Pancreas (tissue), 10 donors: ENCODE measurements at regions not wholly inside any gene's neighbourhood (a gene's known extent, or its start where the extent isn't known, plus 50 kb on each side); places are given as distances from the start of the nearest gene placed in this dataset.
"Not testable (repeated sequence)": the region's sequence is repeated elsewhere in the genome, so short reads cannot be mapped to it uniquely, and the experiment has no call there.

ENCODE experiments used
- ATAC-seq, 4 donors: fragments of 200-7000 bp; cut with Tn5 transposase; one replicate each; pipeline versions ENCODE4 v1.8.0 to v1.9.1; 2020; ENCODE audit warnings: mild to moderate bottlenecking in 4 of 4, moderate library complexity in 4 of 4
- DNase-seq, 6 donors: peaks; one replicate each; pipeline ENCODE4 v3.0.0-alpha.2; 2020
- FAIRE-seq: peaks from 2 replicates; lab custom pipeline; 2012; peaks lifted over from hg19 to GRCh38; lab: Jason Lieb, UNC
- H3K27ac ChIP-seq, 4 donors: fragments of 200-600 bp; sonication (generic); 1 replicate in 3 of 4; 2 replicates in 1 of 4; pipeline versions ENCODE4 v1.5.0 to v1.8.0; 2020
- H3K27me3 ChIP-seq, 4 donors: fragments of 200-600 bp; one replicate each; pipeline ENCODE4 v1.8.0; 2021
- H3K36me3 ChIP-seq, 3 donors: fragments of 200-600 bp; sonication (generic) in 1 of 3; one replicate each; pipeline versions ENCODE4 v1.5.0 to v1.8.0; 2020 to 2021
- H3K4me1 ChIP-seq, 3 donors: fragments of 200-600 bp; one replicate each; pipeline ENCODE4 v1.8.0; 2021
- H3K4me3 ChIP-seq, 4 donors: fragments of 200-600 bp; sonication (generic) in 2 of 4; one replicate each; pipeline versions ENCODE4 v1.5.0 to v1.8.0; 2020 to 2021
- H3K9me3 ChIP-seq, 4 donors: fragments of 200-600 bp; one replicate each; pipeline ENCODE4 v1.8.0; 2021
- WGBS, 2 donors: extraction: QIAGEN DNeasy Blood & Tissue Kit; methylation state at CpG; one replicate each; pipeline ENCODE4 v1.1.7; 2013; 5-methylcytosine and 5-hydroxymethylcytosine counted together
- intact Hi-C, 3 donors: fragments of 100-400 bp; cut with DNase I; formaldehyde crosslinking; loops; one replicate each; pipeline versions ENCODE4 v1.11.1 to v1.14.2; 2022
- TF ChIP-seq, protein P1 (sequence below), 4 donors: fragments of 200-600 bp; sonication (generic) in 3 of 4; IDR thresholded peaks; one replicate each; pipeline versions ENCODE4 v1.5.0 to v1.8.0; 2021; ENCODE audit warnings: antibody characterized with exemption in 4 of 4
- donor health status: healthy with polysubstance abuse.
- donor health status: DM: no; HTN: no; CAD: no; lungs with moderate emphysema.
- donor health status: DM: no; HTN: no; CAD: no.
- donor health status: control.
- donor health status: control.
- donor health status: Bipolar disorder and iron deficiency.
- donor health status: DM: yes; HTN: yes; CAD: no.
- donor health status: DM: no; HTN: no; CAD: no.
- donor health status: DM: no; HTN: no; CAD: no.
- donor health status: DM: yes; HTN: yes; CAD: no.

DNA sequence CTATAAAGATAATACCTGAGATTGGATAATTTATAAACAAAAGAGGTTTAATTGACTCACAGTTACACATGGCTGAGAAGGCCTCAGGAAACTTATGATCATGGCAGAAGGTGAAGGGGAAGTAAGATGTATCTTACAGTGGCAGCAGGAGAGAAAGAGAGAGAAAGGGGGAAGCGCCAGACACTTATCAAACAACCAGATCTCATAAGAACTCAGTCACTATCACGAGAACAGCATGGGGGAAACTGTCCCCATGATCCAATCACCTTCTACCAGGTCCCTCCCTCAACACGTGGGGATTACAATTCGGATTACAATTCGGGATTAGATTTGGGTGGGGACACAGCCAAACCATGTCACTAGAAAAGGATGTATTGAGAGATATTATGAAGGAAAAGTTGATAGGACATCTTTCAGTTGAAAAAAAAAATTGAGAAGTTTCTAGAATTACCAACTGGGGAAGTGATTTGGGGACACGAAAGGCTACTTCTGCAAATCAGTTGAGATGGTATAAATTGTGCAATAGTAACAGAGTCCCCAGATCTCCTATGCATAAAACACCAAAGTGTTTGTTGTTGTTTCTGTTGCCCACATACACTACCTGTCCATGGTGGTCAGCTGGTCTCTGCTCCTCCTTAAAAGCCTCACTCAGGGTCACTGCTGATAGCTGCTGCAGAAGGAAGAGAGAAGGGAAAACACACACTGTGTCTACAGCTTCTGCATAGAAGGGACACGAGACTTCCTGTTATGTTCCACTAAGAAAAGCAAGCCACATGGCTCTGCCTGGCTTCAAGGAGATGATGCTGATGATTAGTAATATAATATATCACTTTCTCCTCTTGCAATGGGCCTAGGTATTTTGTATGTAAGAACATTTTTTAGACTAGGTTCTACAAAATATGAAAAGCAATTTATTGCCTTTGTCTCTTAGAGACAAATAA, 465.5 kb downstream of the PDZRN4 start:
- intact Hi-C loops: no loop called here
- 56 to 59% methylated on average over 7 of the region's 7 CpGs for WGBS, 2 donors

DNA sequence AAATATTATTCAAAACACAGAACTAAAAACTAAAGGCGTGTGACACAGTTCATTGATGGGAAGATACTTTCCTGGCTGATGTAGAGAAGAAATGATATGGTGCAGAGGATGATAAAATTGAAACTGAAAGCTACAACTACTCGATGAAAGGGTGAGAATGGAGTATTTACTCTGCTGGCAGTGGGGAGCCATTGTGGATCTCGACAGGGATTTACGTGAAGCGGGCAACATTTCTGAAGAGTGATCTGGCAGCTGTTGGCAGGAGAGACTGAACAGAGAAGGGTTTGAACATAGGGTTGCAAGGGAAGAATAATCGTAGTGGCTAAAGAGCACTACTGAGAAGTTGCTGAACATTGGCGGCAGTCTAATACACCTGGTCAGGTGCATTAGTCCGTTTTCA, 464.9 kb downstream of the PDZRN4 start:
- intact Hi-C loops: no loop called here
- Histone ChIP-seq H3K27ac (no peak overlapping the region), H3K4me1 (no peaks in the 10 kb centered on the region), H3K4me3 (no peak overlapping the region), H3K36me3 (no peaks in the 10 kb centered on the region), H3K9me3 (no peaks in the 10 kb centered on the region), H3K27me3 (no peaks in the 10 kb centered on the region)
- 68 to 77% methylated on average over 8 of the region's 8 CpGs for WGBS, 2 donors
- TF ChIP-seq, protein P1, sequence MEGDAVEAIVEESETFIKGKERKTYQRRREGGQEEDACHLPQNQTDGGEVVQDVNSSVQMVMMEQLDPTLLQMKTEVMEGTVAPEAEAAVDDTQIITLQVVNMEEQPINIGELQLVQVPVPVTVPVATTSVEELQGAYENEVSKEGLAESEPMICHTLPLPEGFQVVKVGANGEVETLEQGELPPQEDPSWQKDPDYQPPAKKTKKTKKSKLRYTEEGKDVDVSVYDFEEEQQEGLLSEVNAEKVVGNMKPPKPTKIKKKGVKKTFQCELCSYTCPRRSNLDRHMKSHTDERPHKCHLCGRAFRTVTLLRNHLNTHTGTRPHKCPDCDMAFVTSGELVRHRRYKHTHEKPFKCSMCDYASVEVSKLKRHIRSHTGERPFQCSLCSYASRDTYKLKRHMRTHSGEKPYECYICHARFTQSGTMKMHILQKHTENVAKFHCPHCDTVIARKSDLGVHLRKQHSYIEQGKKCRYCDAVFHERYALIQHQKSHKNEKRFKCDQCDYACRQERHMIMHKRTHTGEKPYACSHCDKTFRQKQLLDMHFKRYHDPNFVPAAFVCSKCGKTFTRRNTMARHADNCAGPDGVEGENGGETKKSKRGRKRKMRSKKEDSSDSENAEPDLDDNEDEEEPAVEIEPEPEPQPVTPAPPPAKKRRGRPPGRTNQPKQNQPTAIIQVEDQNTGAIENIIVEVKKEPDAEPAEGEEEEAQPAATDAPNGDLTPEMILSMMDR (IDR thresholded peaks at IDR 0.05): no peak
- ATAC-seq: no peak
- no peak for DNase-seq
- no peak for FAIRE-seq

More for the DNA sequence above, 465.5 kb downstream of the PDZRN4 start:
- Histone ChIP-seq H3K4me3 (no peak overlapping the region), H3K36me3 (no peaks in the 10 kb centered on the region), H3K4me1 (no peaks in the 10 kb centered on the region), H3K27ac (no peak overlapping the region), H3K9me3 (no peaks in the 10 kb centered on the region), H3K27me3 (no peaks in the 10 kb centered on the region)
- no peak for DNase-seq
- TF ChIP-seq, protein P1 (IDR thresholded peaks at IDR 0.05): no peak
- FAIRE-seq: no peak
- no peak for ATAC-seq

DNA sequence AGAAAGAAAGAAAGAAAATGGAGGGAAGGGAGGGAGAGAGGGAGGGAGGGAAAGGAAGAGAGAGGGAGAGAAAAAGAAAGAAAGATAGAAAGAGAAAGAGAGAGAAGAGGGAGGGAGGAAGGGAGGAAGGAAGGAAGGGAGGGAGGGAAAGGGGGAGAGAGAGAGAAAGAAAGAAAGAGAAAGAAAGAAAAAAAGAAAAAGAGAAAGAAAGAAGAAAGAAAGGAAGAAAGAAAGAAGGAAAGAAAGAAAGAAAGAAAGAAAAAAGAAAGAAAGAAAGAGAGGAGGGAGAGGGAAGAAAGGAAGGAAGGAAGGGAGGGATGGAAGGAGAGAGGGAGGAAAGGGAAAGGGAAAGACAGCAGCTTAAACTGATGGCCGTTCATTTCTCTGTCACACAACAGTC, 457.5 kb downstream of the PDZRN4 start:
- H3K36me3 ChIP-seq: no peaks in the 10 kb centered on the region
- FAIRE-seq (no peak), ATAC-seq (no peak), DNase-seq (no peak)
- H3K27me3 ChIP-seq: no peaks in the 10 kb centered on the region
- WGBS, 2 donors: 68 to 69% methylated on average over 1 of the region's 1 CpG
- H3K9me3 ChIP-seq: no peaks in the 10 kb centered on the region
- no peaks in the 10 kb centered on the region for H3K4me1 ChIP-seq
- H3K27ac ChIP-seq: no peak overlapping the region
- no peak overlapping the region for H3K4me3 ChIP-seq
- TF ChIP-seq, protein P1 (IDR thresholded peaks at IDR 0.05): no peak
- intact Hi-C loops: no loop called here

DNA sequence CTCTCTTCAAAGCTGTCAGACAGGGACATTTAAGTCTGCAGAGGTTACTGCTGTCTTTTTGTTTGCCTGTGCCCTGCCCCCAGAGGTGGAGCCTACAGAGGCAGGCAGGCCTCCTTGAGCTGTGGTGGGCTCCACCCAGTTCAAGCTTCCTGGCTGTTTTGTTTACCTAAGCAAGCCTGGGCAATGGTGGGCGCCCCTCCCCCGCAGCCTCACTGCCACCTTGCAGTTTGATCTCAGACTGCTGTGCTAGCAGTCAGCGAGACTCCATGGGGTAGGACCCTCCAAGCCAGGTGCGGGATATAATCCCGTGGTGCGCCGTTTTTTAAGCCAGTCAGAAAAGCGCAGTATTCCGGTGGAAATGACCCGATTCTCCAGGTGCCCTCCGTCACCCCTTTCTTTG, 454.7 kb downstream of the PDZRN4 start:
- H3K27me3 ChIP-seq, H3K4me1 ChIP-seq, H3K27ac ChIP-seq, H3K9me3 ChIP-seq, H3K4me3 ChIP-seq, DNase-seq, intact Hi-C loops, FAIRE-seq, H3K36me3 ChIP-seq, ATAC-seq: not testable (repeated sequence)
- 76 to 90% methylated on average over 11 of the region's 11 CpGs for WGBS, 2 donors

DNA sequence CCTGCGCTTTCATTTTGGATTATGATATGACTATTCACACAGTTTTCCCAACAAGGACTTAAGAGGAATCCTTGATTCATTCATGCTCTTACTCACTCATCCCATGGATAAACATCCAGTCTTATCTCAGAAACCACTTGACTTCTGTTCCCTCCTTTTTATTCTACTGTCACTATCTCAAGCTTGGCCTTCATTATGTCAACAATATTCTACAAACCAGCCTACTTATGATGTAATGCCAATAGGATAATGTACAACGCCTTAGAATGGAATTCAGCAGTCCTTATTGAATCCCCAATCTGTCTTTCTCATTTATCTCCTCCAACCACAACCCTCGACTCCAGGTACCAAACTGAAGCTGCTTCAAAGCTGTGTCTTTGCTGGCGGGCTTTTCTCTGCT, 448.5 kb downstream of the PDZRN4 start:
- H3K9me3 ChIP-seq: no peaks in the 10 kb centered on the region
- no peak for ATAC-seq
- no peak for DNase-seq
- no peak for FAIRE-seq
- H3K4me3 ChIP-seq: no peak overlapping the region
- no peaks in the 10 kb centered on the region for H3K4me1 ChIP-seq
- no peak overlapping the region for H3K27ac ChIP-seq
- 58 to 72% methylated on average over 4 of the region's 4 CpGs for WGBS, 2 donors
- H3K27me3 ChIP-seq: no peaks in the 10 kb centered on the region
- TF ChIP-seq, protein P1 (IDR thresholded peaks at IDR 0.05): no peak
- no peaks in the 10 kb centered on the region for H3K36me3 ChIP-seq
- intact Hi-C loops: no loop called here
